ENCODE measurements at regions not wholly inside any gene's neighbourhood (a gene's known extent, or its start where the extent isn't known, plus 50 kb on each side); places are given as distances from the start of the nearest gene placed in this dataset.

DNA sequence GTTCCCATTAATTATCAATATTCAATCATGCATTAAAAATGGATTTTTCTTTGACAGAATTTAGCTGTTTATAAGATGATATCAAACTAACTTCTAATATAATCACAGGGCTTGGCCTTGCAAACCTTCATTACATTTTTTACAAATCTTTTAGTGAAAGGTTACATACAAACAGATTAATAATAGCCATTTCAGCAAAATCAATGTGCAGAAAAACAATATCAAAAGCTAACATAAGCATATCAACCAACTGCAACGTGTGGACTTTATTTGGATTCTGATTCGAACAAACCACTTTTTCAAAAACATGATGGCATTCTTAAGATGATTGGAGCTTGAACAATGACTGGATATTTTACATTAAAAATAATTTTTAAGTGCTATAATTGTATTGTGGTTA, 93.6 kb downstream of the OTX2 start:
- TF ChIP-seq, protein P1, sequence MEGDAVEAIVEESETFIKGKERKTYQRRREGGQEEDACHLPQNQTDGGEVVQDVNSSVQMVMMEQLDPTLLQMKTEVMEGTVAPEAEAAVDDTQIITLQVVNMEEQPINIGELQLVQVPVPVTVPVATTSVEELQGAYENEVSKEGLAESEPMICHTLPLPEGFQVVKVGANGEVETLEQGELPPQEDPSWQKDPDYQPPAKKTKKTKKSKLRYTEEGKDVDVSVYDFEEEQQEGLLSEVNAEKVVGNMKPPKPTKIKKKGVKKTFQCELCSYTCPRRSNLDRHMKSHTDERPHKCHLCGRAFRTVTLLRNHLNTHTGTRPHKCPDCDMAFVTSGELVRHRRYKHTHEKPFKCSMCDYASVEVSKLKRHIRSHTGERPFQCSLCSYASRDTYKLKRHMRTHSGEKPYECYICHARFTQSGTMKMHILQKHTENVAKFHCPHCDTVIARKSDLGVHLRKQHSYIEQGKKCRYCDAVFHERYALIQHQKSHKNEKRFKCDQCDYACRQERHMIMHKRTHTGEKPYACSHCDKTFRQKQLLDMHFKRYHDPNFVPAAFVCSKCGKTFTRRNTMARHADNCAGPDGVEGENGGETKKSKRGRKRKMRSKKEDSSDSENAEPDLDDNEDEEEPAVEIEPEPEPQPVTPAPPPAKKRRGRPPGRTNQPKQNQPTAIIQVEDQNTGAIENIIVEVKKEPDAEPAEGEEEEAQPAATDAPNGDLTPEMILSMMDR (IDR thresholded peaks at IDR 0.05): no peak

DNA sequence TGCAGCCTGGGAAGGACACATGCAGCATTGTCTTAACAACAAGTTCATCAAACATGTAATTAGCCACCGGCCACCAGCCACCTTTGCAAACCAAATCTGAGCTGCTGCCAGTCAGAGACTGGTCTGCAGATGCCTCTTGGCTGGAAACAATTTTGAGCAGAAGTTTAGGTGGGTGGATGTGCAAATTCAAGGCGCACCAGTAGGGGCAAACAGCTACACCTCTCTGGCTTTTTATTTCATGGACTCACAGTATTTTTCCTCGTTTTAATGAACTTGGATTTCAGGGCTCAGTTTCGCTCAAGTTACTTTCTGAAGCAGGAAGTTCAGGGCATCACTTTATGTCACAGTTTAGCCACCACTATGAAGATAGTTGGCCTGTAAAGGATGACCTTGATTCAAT, 94.3 kb downstream of the OTX2 start:
- Histone ChIP-seq H3K4me2 (replicated peaks; ENCODE audit: extremely low read depth, low read length, poor library complexity, severe bottlenecking) (no peak overlapping the region), H3K4me3 (replicated peaks in 1 of 3; ENCODE audit: low read depth in 2 of 3, low read length in 3 of 3) (no peak overlapping the region), H3K36me3 (replicated peaks in 1 of 2; ENCODE audit: control insufficient read depth in 1 of 2, insufficient read depth in 2 of 2, low read length in 2 of 2) (no peaks in the 10 kb centered on the region), H4K20me1 (ENCODE audit: insufficient read depth, low read length) (no peaks in the 10 kb centered on the region), H3K4me1 (ENCODE audit: control insufficient read depth in 1 of 2, insufficient read depth in 2 of 2, low read length in 2 of 2) (no peaks in the 10 kb centered on the region), H3K27ac (ENCODE audit: low read depth in 1 of 2, low read length in 2 of 2) (no peak overlapping the region), H3K27me3 (ENCODE audit: control insufficient read depth in 2 of 2, insufficient read depth in 2 of 2, low read length in 2 of 2) (no peaks in the 10 kb centered on the region), H3K9me3 (replicated peaks in 1 of 2; ENCODE audit: control insufficient read depth in 1 of 2, insufficient read depth in 1 of 2, low read length in 2 of 2) (no peaks in the 10 kb centered on the region), H2AFZ (ENCODE audit: insufficient read depth, low read depth, low read length, poor library complexity, severe bottlenecking) (no peak overlapping the region), H3K79me2 (ENCODE audit: insufficient read depth, low read length) (no peaks in the 10 kb centered on the region), H3K9ac (ENCODE audit: insufficient read depth, low read length, poor library complexity, severe bottlenecking) (no peak overlapping the region)
- intact Hi-C loops (cut with micrococcal nuclease): no loop called here
- Mint-ChIP-seq H3K4me1 (no peaks in the 10 kb centered on the region), H3K27ac (no peak overlapping the region), H3K36me3 (no peaks in the 10 kb centered on the region), H3K9me3 (peaks cover 0 to 6% (median 0%) of the 10 kb centered on the region in 7 donors), H3K4me3 (no peak overlapping the region), H3K27me3 (ENCODE audit: low read depth in 3 of 3) (peaks cover 1 to 7% (median 2%) of the 10 kb centered on the region in 3 donors)
- 60% methylated on average over 1 of the region's 4 CpGs for WGBS (ENCODE audit: insufficient coverage)
- TF ChIP-seq, protein P1 (IDR thresholded peaks at IDR 0.05): no peak
- no peak for DNase-seq

More for the DNA sequence above, 93.6 kb downstream of the OTX2 start:
- no peaks in the 10 kb centered on the region for H3K9me3 ChIP-seq (replicated peaks in 1 of 2; ENCODE audit: control insufficient read depth in 1 of 2, insufficient read depth in 1 of 2, low read length in 2 of 2)
- H3K36me3 ChIP-seq (replicated peaks in 1 of 2; ENCODE audit: control insufficient read depth in 1 of 2, insufficient read depth in 2 of 2, low read length in 2 of 2): no peaks in the 10 kb centered on the region
- H3K27me3 ChIP-seq (ENCODE audit: control insufficient read depth in 2 of 2, insufficient read depth in 2 of 2, low read length in 2 of 2): no peaks in the 10 kb centered on the region
- Mint-ChIP-seq H3K4me1 (no peaks in the 10 kb centered on the region), H3K9me3 (peaks cover 0 to 3% (median 0%) of the 10 kb centered on the region in 7 donors), H3K36me3 (no peaks in the 10 kb centered on the region), H3K27me3 (ENCODE audit: low read depth in 3 of 3) (peaks cover 1 to 7% (median 5%) of the 10 kb centered on the region in 3 donors), H3K27ac (no peak overlapping the region), H3K4me3 (no peak overlapping the region)
- no peak for DNase-seq
- no peak overlapping the region for H3K4me3 ChIP-seq (replicated peaks in 1 of 3; ENCODE audit: low read depth in 2 of 3, low read length in 3 of 3)
- no peaks in the 10 kb centered on the region for H3K79me2 ChIP-seq (ENCODE audit: insufficient read depth, low read length)
- H3K4me1 ChIP-seq (ENCODE audit: control insufficient read depth in 1 of 2, insufficient read depth in 2 of 2, low read length in 2 of 2): no peaks in the 10 kb centered on the region
- no peaks in the 10 kb centered on the region for H4K20me1 ChIP-seq (ENCODE audit: insufficient read depth, low read length)
- intact Hi-C loops (cut with micrococcal nuclease): no loop called here
- H3K27ac ChIP-seq (ENCODE audit: low read depth in 1 of 2, low read length in 2 of 2): no peak overlapping the region
- H3K4me2 ChIP-seq (replicated peaks; ENCODE audit: extremely low read depth, low read length, poor library complexity, severe bottlenecking): no peak overlapping the region
- WGBS (ENCODE audit: insufficient coverage): no CpG with 5 or more reads among the region's 2 CpGs
- no peak overlapping the region for H2AFZ ChIP-seq (ENCODE audit: insufficient read depth, low read depth, low read length, poor library complexity, severe bottlenecking)
- no peak overlapping the region for H3K9ac ChIP-seq (ENCODE audit: insufficient read depth, low read length, poor library complexity, severe bottlenecking)
